ENCODE measurements at regions not wholly inside any gene's neighbourhood (a gene's known extent, or its start where the extent isn't known, plus 50 kb on each side); places are given as distances from the start of the nearest gene placed in this dataset.

GRCh38 chr6:92534109-92534508 lies 885.2 kb downstream of the EPHA7 start:
- DNase-seq (ENCODE audit: low read depth) = no peak
- no peak for TF ChIP-seq CTCF (IDR thresholded peaks at IDR 0.05; ENCODE audit: control insufficient read depth, extremely low read depth, insufficient read depth)
- H3K4me3 ChIP-seq (ENCODE audit: low read depth, low read length) = no peak overlapping the region

- TF ChIP-seq CTCF (IDR thresholded peaks at IDR 0.05; ENCODE audit: control insufficient read depth, extremely low read depth, insufficient read depth) = no peak
- DNase-seq (ENCODE audit: low read depth) = no peak
- no peak overlapping the region for H3K4me3 ChIP-seq (ENCODE audit: low read depth, low read length)
Observed at GRCh38 chr6:92522589-92522988, 896.8 kb downstream of the EPHA7 start.

- no peak for TF ChIP-seq CTCF (IDR thresholded peaks at IDR 0.05; ENCODE audit: control insufficient read depth, extremely low read depth, insufficient read depth)
- DNase-seq (ENCODE audit: low read depth) = no peak
- no peak overlapping the region for H3K4me3 ChIP-seq (ENCODE audit: low read depth, low read length)
Observed at GRCh38 chr6:92521553-92521952, 897.8 kb downstream of the EPHA7 start.

- H3K4me3 ChIP-seq (ENCODE audit: low read depth, low read length) = no peak overlapping the region
- DNase-seq (ENCODE audit: low read depth) = no peak
- no peak for TF ChIP-seq CTCF (IDR thresholded peaks at IDR 0.05; ENCODE audit: control insufficient read depth, extremely low read depth, insufficient read depth)
Observed at GRCh38 chr6:92510137-92510536, 909.2 kb downstream of the EPHA7 start.

GRCh38 chr6:92507552-92507951 lies 911.8 kb downstream of the EPHA7 start:
- no peak overlapping the region for H3K4me3 ChIP-seq (ENCODE audit: low read depth, low read length)
- TF ChIP-seq CTCF (IDR thresholded peaks at IDR 0.05; ENCODE audit: control insufficient read depth, extremely low read depth, insufficient read depth) = no peak
- DNase-seq (ENCODE audit: low read depth) = no peak

GRCh38 chr6:92504509-92504908 lies 914.9 kb downstream of the EPHA7 start:
- TF ChIP-seq CTCF (IDR thresholded peaks at IDR 0.05; ENCODE audit: control insufficient read depth, extremely low read depth, insufficient read depth) = no peak
- no peak overlapping the region for H3K4me3 ChIP-seq (ENCODE audit: low read depth, low read length)
- no peak for DNase-seq (ENCODE audit: low read depth)

GRCh38 chr6:92497281-92497680 lies 922.1 kb downstream of the EPHA7 start:
- DNase-seq (ENCODE audit: low read depth) = no peak
- no peak overlapping the region for H3K4me3 ChIP-seq (ENCODE audit: low read depth, low read length)
- TF ChIP-seq CTCF (IDR thresholded peaks at IDR 0.05; ENCODE audit: control insufficient read depth, extremely low read depth, insufficient read depth) = no peak
